ENCODE measurements at regions not wholly inside any gene's neighbourhood (a gene's known extent, or its start where the extent isn't known, plus 50 kb on each side); places are given as distances from the start of the nearest gene placed in this dataset.

DNA sequence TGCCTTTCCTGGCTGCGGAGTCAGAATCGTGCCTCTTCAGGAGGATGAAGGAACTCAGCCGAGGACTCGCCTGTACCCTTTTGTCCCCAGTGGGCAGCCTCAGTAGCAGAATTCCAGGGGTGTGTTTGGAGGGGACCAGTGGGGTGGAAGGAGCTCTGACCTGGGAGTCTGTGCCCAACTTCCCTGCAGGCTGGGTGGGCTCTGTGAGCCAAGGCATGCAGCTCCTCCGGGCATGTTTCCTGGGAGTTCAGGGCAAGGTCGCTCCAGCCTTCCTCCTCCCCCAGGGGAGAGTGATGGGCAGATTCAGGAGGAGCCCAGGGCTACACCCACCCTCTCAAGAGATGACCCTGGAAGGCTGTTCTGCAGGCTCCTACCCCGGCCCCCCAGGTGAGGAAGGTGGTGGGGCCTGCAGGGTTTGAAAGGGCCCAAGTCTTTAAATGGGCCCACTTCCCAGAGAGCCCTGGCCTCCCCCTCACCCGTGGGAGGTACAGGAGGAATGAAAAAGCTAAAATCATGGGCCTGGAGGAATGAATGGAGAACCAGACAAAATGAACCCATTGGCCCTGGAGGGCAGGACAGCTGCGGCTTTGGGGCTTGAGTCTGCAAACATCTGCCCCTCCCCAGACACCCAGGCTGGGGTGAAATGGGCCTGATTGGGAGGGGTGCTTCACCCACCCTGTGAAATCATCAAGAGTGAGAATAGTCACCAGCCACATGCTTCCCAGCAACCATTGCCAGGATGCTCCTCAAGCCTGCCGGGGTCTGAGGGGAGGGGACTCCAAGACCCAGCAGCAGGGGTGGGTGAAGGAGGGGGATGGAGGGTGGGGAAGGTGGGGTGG is 77.6 kb upstream of the PMEPA1 start:
- Mint-ChIP-seq H3K9me3 (no peaks in the 10 kb centered on the region), H3K27ac (peak overlapping the region in 2 of 3 experiments; percentile 17 to 42), H3K4me1 (peaks cover 18% of the 10 kb centered on the region), H3K4me3 (no peak overlapping the region), H3K27me3 (ENCODE audit: low read depth) (peaks cover 18% of the 10 kb centered on the region), H3K36me3 (ENCODE audit: low read depth) (no peaks in the 10 kb centered on the region)
- TF ChIP-seq, protein P1, sequence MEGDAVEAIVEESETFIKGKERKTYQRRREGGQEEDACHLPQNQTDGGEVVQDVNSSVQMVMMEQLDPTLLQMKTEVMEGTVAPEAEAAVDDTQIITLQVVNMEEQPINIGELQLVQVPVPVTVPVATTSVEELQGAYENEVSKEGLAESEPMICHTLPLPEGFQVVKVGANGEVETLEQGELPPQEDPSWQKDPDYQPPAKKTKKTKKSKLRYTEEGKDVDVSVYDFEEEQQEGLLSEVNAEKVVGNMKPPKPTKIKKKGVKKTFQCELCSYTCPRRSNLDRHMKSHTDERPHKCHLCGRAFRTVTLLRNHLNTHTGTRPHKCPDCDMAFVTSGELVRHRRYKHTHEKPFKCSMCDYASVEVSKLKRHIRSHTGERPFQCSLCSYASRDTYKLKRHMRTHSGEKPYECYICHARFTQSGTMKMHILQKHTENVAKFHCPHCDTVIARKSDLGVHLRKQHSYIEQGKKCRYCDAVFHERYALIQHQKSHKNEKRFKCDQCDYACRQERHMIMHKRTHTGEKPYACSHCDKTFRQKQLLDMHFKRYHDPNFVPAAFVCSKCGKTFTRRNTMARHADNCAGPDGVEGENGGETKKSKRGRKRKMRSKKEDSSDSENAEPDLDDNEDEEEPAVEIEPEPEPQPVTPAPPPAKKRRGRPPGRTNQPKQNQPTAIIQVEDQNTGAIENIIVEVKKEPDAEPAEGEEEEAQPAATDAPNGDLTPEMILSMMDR (IDR thresholded peaks at IDR 0.05; ENCODE audit: unreplicated experiment in 3 of 3): no peak

DNA sequence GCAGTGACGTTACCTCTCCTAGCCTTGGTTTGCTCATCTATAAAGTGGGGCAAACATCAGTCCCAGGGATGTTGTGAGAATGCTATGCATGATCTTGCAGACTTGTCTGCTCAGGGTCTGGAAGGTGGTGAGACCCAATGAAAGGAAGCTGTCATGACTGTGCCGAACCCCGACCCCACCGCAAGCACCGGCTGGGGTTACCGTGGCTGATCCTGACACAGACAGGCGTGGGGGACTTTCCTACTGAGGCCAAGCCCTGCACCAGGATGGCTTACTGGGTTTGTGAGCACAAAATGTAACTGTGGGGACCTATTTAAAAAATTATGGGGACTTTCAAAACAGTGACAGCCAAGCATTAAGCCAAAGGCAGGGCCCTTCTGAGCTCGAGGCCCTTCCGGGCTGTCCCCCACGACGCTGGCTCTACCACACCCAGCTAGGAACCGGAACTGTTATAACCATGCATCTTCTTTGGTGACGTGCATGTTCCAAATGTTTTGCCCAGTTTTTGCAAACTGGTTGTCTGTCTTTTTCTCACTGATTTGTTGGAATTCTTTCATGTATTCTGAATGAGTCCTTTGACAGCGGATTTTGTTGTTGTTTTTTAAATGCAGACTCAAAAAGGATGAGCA is 76.6 kb upstream of the PMEPA1 start:
- H3K36me3 Mint-ChIP-seq (ENCODE audit: low read depth): no peaks in the 10 kb centered on the region
- TF ChIP-seq, protein P1 (IDR thresholded peaks at IDR 0.05; ENCODE audit: unreplicated experiment in 3 of 3): no peak
- H3K4me1 Mint-ChIP-seq: peaks cover 11% of the 10 kb centered on the region
- peak overlapping the region in 2 of 3 experiments; percentile 17 to 42 for H3K27ac Mint-ChIP-seq
- peaks cover 18% of the 10 kb centered on the region for H3K27me3 Mint-ChIP-seq (ENCODE audit: low read depth)
- no peak overlapping the region for H3K4me3 Mint-ChIP-seq
- H3K9me3 Mint-ChIP-seq: no peaks in the 10 kb centered on the region

DNA sequence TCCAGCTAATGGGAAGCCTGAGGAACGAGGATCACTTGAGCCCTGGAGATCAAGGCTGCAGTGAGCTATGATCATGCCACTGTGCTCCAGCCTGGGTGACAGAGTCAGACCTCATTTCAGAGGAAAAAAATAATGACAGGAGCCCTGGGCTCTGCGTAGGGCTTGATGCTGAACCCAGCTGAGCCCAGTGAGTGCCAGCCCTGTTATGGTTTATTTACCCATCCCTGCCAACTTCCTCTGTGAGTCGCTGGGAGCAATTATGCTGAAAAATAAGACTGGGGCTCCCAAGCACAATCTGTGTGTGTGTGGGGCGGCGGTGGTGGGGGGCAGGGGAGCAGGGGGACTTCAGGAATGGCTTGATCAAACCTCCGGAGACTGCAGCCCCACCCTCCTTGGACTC is 75.9 kb upstream of the PMEPA1 start:
- H3K36me3 Mint-ChIP-seq (ENCODE audit: low read depth): no peaks in the 10 kb centered on the region
- TF ChIP-seq, protein P1 (IDR thresholded peaks at IDR 0.05; ENCODE audit: unreplicated experiment in 3 of 3): no peak
- no peak overlapping the region for H3K27ac Mint-ChIP-seq
- H3K4me1 Mint-ChIP-seq: peaks cover 6% of the 10 kb centered on the region
- H3K4me3 Mint-ChIP-seq: no peak overlapping the region
- H3K9me3 Mint-ChIP-seq: no peaks in the 10 kb centered on the region
- peaks cover 25% of the 10 kb centered on the region for H3K27me3 Mint-ChIP-seq (ENCODE audit: low read depth)

DNA sequence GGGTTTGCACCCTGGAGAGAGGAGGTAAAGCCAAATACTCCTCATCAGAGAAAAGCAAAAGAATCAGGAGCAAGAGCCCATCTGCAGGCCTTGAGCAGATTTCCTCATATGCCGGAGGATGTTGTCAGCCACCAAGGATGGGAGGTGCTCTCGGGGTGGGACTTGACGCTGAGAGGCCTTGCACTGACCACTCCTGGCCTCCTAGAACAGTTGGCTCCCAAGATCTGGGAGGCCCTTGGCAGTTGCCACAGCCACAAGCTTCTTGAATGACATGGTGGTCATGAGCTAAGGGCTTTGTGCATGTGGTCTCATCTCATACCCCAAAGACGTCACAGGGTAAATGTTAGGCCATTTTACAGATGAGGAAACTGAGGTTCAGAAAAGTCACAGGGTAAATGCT is 75.2 kb upstream of the PMEPA1 start:
- H3K9me3 Mint-ChIP-seq: no peaks in the 10 kb centered on the region
- peaks cover 31% of the 10 kb centered on the region for H3K27me3 Mint-ChIP-seq (ENCODE audit: low read depth)
- TF ChIP-seq, protein P1 (IDR thresholded peaks at IDR 0.05; ENCODE audit: unreplicated experiment in 3 of 3): no peak
- H3K4me1 Mint-ChIP-seq: peaks cover 6% of the 10 kb centered on the region
- H3K4me3 Mint-ChIP-seq: no peak overlapping the region
- H3K36me3 Mint-ChIP-seq (ENCODE audit: low read depth): no peaks in the 10 kb centered on the region
- no peak overlapping the region for H3K27ac Mint-ChIP-seq

DNA sequence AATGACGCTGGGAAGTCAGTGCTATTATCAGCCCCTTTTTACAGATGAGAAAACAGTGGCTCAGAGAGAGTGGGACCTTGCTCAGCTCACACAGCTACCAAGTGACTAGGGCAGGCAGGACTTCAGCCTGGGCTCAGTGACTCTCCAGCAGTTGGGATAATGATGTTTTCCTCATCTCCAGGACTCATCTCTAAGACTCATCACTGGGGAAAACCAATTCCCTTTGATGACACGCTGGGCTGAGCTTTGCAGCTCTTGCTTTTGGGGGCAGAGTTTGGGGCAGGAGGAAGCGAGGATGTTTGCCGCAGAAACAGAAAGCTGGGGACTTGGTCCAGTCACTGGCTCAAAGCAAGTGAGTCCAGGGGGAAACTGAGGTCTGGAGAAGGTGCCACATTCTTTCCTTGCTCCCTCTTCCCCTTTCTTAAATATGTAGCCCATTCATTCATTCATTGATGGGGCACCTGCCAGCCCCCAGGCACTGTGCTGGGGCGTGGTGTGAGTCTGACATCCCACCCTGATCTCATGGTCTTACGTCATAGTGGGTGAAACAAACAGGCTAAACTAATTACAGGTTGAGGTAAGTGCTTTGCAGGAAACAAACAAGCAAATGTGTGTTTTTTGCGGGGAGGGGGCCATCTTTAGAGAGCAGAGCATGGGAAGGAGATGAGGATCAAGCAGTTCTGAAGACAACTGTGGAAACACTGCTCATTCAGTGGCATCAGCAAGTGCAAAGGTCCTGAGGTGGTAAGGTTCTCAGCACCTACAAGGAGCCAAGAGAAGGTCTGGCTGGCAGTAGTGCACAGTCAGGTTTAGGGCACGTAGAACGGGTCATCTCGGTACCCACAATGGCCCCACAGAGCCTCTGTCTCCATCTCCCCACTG is 74.4 kb upstream of the PMEPA1 start:
- no peak overlapping the region for H3K4me3 Mint-ChIP-seq
- peak overlapping the region in 1 of 3 experiments; percentile 38 for H3K27ac Mint-ChIP-seq
- no peaks in the 10 kb centered on the region for H3K9me3 Mint-ChIP-seq
- peaks cover 6% of the 10 kb centered on the region for H3K4me1 Mint-ChIP-seq
- H3K27me3 Mint-ChIP-seq (ENCODE audit: low read depth): peaks cover 34% of the 10 kb centered on the region
- H3K36me3 Mint-ChIP-seq (ENCODE audit: low read depth): no peaks in the 10 kb centered on the region
- TF ChIP-seq, protein P1 (IDR thresholded peaks at IDR 0.05; ENCODE audit: unreplicated experiment in 3 of 3): no peak
